ENCODE measurements at regions not wholly inside any gene's neighbourhood (a gene's known extent, or its start where the extent isn't known, plus 50 kb on each side); places are given as distances from the start of the nearest gene placed in this dataset.
A peak's percentile ranks its signal among the peaks of the same experiment; 100 is the strongest.

DNA sequence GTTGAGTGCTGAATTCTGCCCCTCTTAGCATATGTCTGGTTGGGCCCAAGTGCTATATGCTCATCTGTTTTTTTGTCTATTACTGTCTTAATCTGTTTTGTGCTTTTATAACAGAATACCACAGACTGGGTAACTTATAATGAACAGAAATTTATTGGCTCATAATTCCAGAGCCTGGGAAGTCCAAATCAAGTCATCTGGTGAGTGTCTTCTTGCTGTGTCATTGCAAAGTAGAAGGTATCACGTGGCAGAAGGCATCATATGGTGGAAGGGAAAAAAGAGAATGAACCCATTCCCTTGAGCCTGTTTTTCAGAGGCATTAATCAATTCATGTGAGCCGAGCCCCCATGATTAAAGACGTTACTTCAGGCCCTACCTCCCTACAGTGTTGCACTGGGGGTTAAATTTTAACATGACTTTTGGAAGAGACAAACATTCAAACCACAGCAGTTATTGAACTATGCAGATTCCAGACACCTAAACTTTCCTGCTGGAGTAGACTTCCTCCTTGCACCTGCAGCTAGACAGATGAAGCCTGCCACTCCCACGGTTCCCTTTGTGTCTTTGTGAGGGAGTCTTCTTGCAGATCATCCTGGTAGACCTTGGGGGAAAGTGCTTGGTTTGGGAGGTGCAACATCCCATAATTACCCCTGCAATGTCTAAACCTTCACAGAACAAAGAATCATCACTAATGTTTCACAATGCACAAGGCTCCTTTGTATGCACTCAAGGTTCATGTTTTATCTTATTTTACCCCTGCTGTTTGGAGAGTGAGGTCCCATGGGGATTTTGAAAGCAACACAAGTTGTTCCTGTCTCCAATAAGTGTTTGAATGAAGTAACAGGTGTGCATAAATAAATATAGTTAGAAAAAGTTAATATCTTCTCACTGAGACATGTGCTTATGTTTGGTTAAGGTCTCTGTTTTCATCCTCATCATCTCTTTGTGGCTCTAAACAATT lies 64.7 kb upstream of the XCR1 start:
- peak; percentile 45 for ATAC-seq
- no peak for DNase-seq (ENCODE audit: low spot score)

DNA sequence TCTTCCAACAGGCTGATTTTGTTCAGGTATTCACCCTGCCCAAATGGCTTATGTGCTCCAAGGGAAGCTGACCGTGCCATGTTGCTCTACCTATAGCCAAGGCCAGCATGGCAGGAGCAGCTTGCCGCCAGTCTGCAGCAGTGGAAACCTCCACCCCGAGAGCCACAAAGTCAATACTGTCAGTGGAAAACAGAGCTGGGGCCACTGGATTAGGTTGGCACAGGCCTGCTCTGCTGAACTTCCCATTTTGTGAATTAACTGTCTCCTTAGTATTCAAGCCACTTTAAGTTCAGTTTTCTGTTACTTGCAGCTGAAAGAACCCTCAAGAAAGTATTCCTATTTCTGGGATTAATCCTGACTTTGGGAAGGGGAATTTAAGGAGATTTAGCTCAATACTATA lies 63.8 kb upstream of the XCR1 start:
- ATAC-seq (no peak), DNase-seq (ENCODE audit: low spot score) (no peak)

DNA sequence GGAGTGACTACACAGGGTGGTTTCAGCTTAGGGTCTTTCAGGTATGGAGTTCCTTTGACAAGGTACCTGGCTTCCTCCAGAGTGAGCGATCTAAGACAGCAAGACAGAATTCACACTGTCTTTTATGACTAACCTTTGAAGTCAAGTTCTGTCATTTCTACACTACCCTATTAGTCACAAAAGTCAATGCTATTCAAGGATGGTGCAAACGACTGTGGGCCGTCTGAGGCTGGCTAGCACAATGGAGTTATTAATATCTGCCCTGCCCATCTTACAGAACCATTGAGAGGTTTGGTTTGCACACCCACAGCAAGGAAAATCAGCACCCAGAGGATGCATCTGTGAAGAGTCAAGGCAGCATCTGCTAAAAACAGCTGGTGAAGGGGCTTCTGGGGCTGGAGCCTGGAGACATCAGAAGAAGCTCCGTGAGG lies 62.9 kb upstream of the XCR1 start:
- no peak for DNase-seq (ENCODE audit: low spot score)
- no peak for ATAC-seq

DNA sequence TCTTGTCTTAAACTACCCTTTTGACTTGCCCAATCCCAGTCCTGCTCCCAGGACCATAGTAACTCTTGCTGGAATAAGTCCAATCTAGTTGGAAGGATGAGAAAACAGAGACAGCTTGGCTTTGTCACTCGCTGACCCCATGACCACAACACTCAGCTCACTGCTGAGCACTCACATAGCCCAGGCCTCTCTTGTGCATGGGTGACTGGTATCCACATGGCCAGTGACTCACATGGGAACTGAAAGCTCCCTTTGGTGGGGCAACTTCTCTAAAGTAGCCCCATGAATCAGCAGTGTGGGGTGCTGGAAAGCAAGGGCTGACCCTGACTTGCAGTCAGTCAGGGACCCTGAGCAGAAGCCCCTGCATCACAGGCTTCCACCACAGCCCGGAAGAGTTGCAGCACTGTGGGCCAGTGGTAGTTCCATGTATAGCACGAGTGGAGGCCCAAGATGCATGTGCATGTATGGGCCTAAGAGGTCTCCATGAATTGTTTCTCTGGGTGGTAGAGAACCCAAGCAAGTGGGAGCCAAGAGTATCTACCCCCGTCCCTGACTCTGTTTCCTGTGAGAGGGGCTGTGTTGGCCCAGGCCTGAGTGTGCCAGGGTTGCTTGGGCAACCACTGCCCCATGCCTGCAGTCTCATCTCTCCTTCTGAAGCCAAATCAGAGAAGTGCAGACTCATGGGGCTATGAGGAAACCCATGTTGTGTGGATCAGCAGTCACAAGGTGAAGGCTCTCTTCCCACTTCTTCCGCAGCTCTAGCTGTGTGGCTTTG lies 62.1 kb upstream of the XCR1 start:
- DNase-seq (ENCODE audit: low spot score) (no peak), ATAC-seq (peak; percentile 68)

DNA sequence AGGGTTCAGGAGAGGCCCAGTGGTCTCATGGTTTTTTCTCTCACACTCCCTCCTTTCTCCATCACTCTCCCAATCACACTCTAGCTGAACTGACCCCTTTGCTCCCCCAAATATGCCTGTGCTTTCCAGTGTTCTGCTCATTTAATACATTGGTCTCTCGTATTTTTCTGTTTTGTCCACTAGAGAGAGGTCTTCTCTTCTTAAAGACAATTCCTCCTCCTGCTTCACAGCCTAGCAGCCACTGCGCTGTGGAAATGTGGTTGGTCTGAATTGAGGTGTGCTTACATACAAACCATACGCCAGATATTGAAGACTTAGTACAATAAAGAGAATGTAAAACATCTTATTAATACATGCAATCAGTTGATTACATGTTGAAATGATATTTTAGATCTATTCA lies 60.6 kb upstream of the XCR1 start:
- no peak for ATAC-seq
- no peak for DNase-seq (ENCODE audit: low spot score)

DNA sequence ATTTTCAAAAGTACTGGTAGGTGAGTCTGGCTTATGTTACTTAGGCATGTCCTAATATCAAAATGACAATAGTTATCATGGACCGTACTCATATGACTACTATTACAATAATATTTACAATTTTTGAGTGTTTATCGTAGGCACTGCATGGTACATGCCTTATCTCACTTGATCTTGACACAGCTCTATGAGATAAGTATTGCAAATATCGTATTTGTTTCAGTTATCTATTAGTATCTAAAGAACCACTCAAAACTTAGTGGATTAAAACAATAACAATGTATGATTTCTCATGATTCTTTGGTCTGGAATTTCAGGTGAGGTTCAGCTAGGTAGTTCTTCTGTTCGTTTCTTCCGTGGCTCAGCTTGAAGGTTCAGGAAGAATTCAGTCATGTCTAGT lies 59.7 kb upstream of the XCR1 start:
- no peak for DNase-seq (ENCODE audit: low spot score)

DNA sequence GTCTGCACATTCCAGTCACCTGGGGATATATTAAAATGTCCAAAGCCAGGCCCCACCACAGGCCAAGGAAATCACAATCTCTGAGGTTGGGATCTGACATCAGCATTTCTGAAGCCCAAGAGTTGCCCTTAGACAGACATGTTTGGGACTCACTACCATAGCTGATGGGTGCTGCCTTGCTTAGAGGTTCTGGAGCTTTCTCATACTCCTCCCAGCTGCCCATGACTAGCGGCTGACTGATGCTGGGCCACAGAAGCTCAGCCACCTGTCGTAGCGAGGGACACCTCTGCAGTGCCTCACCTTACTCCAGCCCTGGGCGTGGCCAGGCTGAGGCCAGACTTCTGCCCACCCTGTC lies 58.8 kb upstream of the XCR1 start:
- DNase-seq (ENCODE audit: low spot score): no peak
- ATAC-seq: no peak

More for the DNA sequence above, 59.7 kb upstream of the XCR1 start:
- no peak for ATAC-seq

DNA sequence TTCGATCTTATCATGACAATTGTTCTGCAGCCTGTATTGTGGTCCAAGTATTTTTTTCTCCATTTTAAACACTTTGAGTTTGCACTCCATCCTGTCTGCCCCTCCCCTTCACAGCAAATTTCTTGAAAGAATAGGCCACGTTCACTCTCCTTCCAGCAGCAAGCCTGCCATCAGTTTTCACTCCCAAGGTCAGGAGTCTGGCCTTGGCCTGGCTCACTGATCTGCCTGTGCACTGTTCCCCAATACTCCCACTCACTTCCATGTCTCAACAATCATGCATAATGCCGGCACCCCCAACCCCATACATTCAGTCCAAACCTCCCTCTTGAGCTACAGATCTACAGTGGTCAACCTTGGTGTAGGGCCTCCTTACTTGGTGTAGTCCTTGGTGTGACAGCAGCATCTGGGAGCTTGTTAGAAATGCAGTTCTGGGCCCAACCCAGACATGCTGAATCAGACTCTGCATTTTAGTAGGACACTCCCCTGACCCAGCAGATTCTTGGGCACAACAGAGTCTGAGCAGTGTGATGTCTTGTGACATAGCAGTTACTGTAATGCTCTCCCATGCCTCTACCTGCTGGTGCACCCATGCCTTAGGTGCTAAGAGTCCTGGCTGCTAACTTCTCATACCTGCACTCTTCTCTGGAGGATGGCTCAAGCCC lies 58.3 kb upstream of the XCR1 start:
- ATAC-seq (no peak), DNase-seq (ENCODE audit: low spot score) (no peak)

DNA sequence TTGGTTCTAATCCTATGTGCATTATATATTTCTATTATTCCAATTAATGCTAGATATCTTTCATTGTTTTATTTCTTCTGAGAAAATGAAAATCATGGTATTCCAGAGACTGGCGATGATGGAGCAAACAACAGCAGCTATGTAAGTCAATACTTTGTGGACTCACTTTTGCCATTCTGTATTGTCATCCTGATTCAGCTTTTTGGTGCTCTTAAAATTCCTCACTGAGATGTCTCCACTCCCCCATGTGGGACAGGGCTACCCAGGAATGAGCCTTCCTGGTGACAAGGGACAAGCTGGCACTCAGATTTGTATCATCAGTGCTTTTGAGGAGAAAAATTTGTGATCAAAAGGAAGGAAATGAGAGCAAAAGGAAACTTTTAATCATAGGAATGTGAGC lies 56.7 kb upstream of the XCR1 start:
- no peak for ATAC-seq
- no peak for DNase-seq (ENCODE audit: low spot score)

DNA sequence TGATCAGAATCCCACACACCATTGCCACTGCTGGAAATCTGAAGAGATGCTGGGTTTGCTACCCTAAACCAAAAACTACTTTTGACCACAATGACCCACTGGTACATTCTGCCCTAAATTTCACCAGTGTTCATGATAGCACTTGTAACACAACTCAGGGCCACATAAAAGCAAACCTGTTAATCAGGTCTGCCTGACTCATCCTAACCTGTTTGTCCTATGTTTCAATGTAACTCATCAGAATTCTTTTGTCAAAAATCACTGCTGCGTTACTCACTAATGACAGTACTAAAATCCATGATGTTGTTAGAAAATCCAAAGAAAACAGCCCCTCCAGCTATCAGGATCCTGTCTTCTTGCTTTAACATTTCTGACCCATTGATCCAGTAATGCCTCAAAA lies 55.6 kb upstream of the XCR1 start:
- ATAC-seq (no peak), DNase-seq (ENCODE audit: low spot score) (no peak)

DNA sequence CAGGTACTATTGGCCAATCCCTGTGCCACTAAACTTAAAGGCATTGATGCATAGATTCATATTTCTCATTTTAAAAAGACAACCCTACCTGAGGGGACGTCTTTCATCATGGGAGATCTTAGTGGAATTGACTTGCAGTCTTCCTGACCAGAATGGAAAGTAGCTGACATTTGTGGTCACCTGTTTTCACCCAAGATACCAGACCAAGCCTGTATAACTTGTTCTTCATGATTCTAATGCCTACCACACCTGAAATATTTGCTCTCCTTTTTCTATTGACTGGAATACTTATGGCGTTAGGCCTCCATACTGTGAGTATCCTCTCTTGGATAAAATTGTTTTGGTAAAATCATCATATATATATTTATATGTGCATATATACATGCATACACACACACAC lies 54.7 kb upstream of the XCR1 start:
- no peak for ATAC-seq
- no peak for DNase-seq (ENCODE audit: low spot score)

DNA sequence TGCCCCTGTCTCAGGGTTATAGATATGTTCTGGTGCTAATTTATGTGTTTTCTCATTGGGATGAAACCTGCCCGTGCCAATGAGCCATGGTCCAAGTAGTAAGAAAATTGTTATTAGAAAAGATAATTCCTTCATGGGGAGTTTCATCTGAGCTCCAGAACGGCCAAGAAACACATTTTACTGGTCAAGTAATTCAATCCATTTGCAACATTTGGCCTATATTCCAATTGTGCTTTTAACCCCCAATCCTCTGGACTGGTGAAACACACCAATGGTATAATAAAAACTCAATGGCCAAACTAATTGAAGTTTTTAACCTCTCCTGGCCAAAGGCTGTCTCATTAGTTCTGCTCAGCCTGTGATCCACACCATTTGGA lies 53.7 kb upstream of the XCR1 start:
- DNase-seq (ENCODE audit: low spot score) (no peak), ATAC-seq (no peak)

DNA sequence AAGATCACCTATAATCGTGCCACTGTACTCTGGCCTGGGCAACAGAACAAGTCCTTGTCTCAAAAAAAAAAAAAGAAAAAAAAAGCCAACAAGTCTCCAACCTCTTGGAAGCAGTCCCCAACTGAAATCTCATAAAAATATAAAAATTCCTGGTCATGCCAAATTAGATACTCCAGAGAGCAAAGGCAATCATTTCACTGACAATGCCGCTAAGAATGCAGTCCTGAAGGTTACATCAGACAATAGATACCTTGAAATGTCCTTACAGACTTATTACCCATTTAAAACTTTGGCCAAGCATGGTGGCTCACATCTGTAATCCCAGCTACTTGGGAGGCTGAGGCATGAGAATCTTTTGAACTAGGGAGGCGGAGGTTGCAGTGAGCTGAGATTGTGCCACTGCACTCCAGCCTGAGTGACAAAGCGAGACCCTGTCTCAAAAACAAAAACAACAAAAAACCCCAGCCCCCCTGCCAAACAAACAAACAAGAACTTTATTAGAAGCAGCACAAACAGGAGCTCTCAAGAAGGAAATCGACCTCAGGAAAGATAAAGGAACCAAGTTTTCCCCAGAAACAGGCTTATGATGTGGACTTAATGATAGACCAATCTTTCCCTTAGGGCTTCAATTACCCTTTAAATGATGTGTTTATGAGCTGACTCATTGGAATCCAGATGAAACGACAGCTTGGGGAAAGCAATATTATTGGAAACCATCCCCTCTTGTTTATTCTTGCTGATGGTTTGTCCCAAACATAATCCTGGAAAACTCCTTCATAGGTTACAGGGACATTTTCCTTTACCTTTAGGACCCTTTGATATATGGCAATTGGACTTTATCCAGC lies 53.1 kb upstream of the XCR1 start:
- no peak for DNase-seq (ENCODE audit: low spot score)
- ATAC-seq: no peak

DNA sequence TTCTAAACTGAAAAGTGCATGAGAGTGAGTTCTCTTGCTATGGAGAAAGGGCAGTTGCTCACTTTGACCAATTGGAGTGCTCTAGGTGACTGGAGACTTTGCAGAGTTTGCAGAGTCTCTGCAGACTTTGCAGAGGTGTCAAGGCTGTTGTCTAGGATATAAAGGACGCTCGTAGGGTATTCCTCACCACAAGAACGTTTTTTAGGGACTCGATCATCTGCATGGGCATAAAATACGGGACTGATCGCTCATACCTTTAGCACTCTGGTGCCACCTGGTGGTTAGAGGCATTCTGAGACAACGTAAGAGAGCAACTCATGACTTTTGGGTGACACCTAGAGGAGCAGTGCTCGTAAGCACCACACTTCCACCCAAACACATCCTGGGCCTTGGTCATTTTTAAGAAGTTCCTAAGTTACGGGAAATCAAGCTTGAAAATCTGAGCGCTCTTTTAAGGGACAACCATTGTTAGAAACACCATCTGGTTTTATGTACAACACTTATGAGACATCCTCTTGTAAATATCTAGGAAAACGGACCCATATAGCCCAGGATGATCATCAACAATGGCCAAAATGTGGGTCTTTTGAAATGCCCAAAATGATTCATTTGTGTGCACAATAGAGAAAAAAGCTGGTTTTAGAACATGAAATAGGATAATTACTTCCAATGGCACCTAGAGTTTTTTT lies 51.6 kb upstream of the XCR1 start:
- ATAC-seq (peak; percentile 100), DNase-seq (ENCODE audit: low spot score) (peak; percentile 88)

Measured in left lobe of liver (tissue), 2 donors.